OCI-LY1 (cell line): ENCODE measurements at regions not wholly inside any gene's neighbourhood (a gene's known extent, or its start where the extent isn't known, plus 50 kb on each side); places are given as distances from the start of the nearest gene placed in this dataset.

Experiments
- H2AFZ ChIP-seq: fragments of 200-600 bp; sonication (generic), shearing (Covaris generic); 2 replicates; pipeline ENCODE4 v1.6.0; 2014; ENCODE audit warnings: antibody characterized with exemption, mild to moderate bottlenecking, low read length
- H3F3A ChIP-seq: fragments of 200-600 bp; sonication (generic), shearing (Covaris generic); 2 replicates; pipeline ENCODE4 v1.6.0; 2014; ENCODE audit warnings: mild to moderate bottlenecking, antibody characterized with exemption, low read length, moderate library complexity; ENCODE audit not compliant: insufficient read depth
- H3K27ac ChIP-seq: fragments of 200-600 bp; sonication (generic); 2 replicates; pipeline ENCODE4 v1.5.1; 2014; ENCODE audit warnings: low read length, mixed run types, mild to moderate bottlenecking, low read depth; ENCODE audit not compliant: poor library complexity, severe bottlenecking
- H3K27me3 ChIP-seq: fragments of 200-600 bp; sonication (generic); 2 replicates; pipeline ENCODE4 v1.6.0; 2014; ENCODE audit warnings: antibody characterized with exemption, mild to moderate bottlenecking, low read length, moderate library complexity; ENCODE audit not compliant: insufficient read depth
- H3K36me3 ChIP-seq: fragments of 200-600 bp; sonication (generic); 2 replicates; pipeline ENCODE4 v1.6.1; 2014; ENCODE audit warnings: mild to moderate bottlenecking, antibody characterized with exemption, low read length, moderate library complexity, mixed read lengths; ENCODE audit not compliant: insufficient read depth
- H3K4me1 ChIP-seq: fragments of 200-600 bp; sonication (generic); 2 replicates; pipeline ENCODE4 v1.5.1; 2014; ENCODE audit warnings: mild to moderate bottlenecking, low read length, moderate library complexity; ENCODE audit not compliant: insufficient read depth, severe bottlenecking
- H3K4me2 ChIP-seq: fragments of 200-600 bp; sonication (generic), shearing (Covaris generic); 2 replicates; pipeline ENCODE4 v1.6.1; 2014; ENCODE audit warnings: low read length
- H3K4me3 ChIP-seq: fragments of 200-600 bp; sonication (generic); 2 replicates; pipeline ENCODE4 v1.5.1; 2014; ENCODE audit warnings: low read length, low read depth, mild to moderate bottlenecking, mixed read lengths; ENCODE audit not compliant: poor library complexity, severe bottlenecking
- H3K79me2 ChIP-seq: fragments of 200-600 bp; shearing (Covaris generic); 2 replicates; pipeline ENCODE4 v1.6.1; 2016; ENCODE audit warnings: mixed run types, low read length, mixed read lengths; ENCODE audit not compliant: insufficient read depth
- H3K9ac ChIP-seq: fragments of 200-600 bp; sonication (generic), shearing (Covaris generic); 2 replicates; pipeline ENCODE4 v1.6.1; 2014; ENCODE audit warnings: mild to moderate bottlenecking, low read length, mixed read lengths
- H3K9me2 ChIP-seq: fragments of 200-600 bp; sonication (generic), shearing (Covaris generic); 2 replicates; pipeline ENCODE4 v1.6.1; 2014; ENCODE audit warnings: low read depth, mild to moderate bottlenecking, low read length, mixed read lengths
- H3K9me3 ChIP-seq: fragments of 200-600 bp; shearing (Covaris generic); 2 replicates; pipeline ENCODE4 v1.6.1; 2014; ENCODE audit warnings: low read length, mixed read lengths
- H4K20me1 ChIP-seq: fragments of 200-600 bp; sonication (generic), shearing (Covaris generic); 2 replicates; pipeline ENCODE4 v1.6.0; 2016; ENCODE audit warnings: mild to moderate bottlenecking, low read length; ENCODE audit not compliant: insufficient read depth
- EZH2 ChIP-seq: fragments of 200-600 bp; sonication (generic), shearing (Covaris generic); IDR thresholded peaks from 2 replicates; pipeline ENCODE4 v1.8.0; 2017; ENCODE audit warnings: borderline replicate concordance, mixed run types, mild to moderate bottlenecking, antibody characterized with exemption, low read length, moderate library complexity, mixed read lengths
- TF ChIP-seq, protein P1 (sequence below): fragments of 200-600 bp; sonication (generic), shearing (Covaris generic); IDR thresholded peaks from 2 replicates; pipeline ENCODE4 v1.5.1; 2017; ENCODE audit warnings: mild to moderate bottlenecking, antibody characterized with exemption, low read length, moderate library complexity, mixed read lengths

DNA sequence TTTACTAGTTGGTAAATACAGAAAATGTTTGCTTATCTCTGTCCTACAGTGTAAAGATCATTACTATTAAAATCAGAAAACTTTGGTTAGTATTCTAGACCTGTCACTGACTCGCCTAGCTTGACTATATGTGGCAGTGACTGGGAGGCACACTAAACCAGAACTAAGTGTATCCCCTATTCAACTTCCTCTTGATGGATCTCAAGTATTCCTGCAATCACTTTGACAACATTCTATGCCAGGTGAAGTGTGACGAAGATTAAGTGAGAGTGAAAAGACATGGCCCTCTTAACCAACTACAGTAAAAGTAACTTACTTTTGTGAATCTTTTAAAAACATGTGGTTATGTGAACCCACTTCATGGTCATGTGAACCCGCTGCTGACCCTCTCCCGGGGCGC, 223.0 kb upstream of the ADAMTS5 start:
- TF ChIP-seq EZH2, result no peak
- TF ChIP-seq, protein P1, sequence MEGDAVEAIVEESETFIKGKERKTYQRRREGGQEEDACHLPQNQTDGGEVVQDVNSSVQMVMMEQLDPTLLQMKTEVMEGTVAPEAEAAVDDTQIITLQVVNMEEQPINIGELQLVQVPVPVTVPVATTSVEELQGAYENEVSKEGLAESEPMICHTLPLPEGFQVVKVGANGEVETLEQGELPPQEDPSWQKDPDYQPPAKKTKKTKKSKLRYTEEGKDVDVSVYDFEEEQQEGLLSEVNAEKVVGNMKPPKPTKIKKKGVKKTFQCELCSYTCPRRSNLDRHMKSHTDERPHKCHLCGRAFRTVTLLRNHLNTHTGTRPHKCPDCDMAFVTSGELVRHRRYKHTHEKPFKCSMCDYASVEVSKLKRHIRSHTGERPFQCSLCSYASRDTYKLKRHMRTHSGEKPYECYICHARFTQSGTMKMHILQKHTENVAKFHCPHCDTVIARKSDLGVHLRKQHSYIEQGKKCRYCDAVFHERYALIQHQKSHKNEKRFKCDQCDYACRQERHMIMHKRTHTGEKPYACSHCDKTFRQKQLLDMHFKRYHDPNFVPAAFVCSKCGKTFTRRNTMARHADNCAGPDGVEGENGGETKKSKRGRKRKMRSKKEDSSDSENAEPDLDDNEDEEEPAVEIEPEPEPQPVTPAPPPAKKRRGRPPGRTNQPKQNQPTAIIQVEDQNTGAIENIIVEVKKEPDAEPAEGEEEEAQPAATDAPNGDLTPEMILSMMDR, result no peak
- H3K79me2 ChIP-seq, result no peaks in the 10 kb centered on the region

DNA sequence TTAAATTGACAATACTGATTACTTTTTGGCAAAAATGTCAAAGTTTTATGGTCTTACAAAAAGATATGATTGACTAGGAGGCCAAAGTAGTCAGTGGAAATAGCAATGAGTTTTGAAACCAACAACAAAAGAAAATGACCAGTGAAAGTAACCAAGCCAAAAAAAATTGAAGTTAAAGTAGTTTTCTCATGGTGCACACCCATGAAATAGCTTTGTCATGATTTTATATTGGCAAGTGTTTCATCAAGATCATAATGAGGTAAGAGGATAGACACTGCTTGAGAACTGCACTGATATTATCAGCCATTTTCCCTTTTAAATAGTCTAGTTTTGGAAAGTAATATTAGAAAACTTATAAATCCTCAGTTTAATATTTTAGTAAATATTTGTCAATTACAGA, 206.2 kb upstream of the ADAMTS5 start:
- H3K9me3 ChIP-seq, result no peaks in the 10 kb centered on the region
- H3K27ac ChIP-seq, result no peak overlapping the region
- no peak for TF ChIP-seq EZH2
- TF ChIP-seq, protein P1, result no peak

More for the DNA sequence above, 223.0 kb upstream of the ADAMTS5 start:
- Histone ChIP-seq H3K27me3 (no peaks in the 10 kb centered on the region), H3K9ac (no peak overlapping the region), H3K4me1 (no peaks in the 10 kb centered on the region), H3F3A (no peaks in the 10 kb centered on the region), H3K36me3 (no peaks in the 10 kb centered on the region), H4K20me1 (no peaks in the 10 kb centered on the region; the same call in 1 of the 2 replicates), H3K9me3 (no peaks in the 10 kb centered on the region), H3K4me2 (no peak overlapping the region), H3K4me3 (no peak overlapping the region), H3K27ac (no peak overlapping the region), H2AFZ (no peak overlapping the region), H3K9me2 (no peaks in the 10 kb centered on the region)

GRCh38 chr21:27171707-27172106, 204.8 kb upstream of the ADAMTS5 start:
- TF ChIP-seq, protein P1, result no peak
- TF ChIP-seq EZH2, result no peak
- Histone ChIP-seq H3K4me3 (no peak overlapping the region), H3K4me2 (no peak overlapping the region), H4K20me1 (no peaks in the 10 kb centered on the region), H3K9ac (no peak overlapping the region), H3K27ac (no peak overlapping the region), H3K9me3 (no peaks in the 10 kb centered on the region), H3F3A (no peaks in the 10 kb centered on the region), H2AFZ (no peak overlapping the region), H3K27me3 (no peaks in the 10 kb centered on the region), H3K79me2 (no peaks in the 10 kb centered on the region), H3K4me1 (no peaks in the 10 kb centered on the region), H3K9me2 (no peaks in the 10 kb centered on the region), H3K36me3 (no peaks in the 10 kb centered on the region)

More for the DNA sequence above, 206.2 kb upstream of the ADAMTS5 start:
- Histone ChIP-seq H3K79me2 (no peaks in the 10 kb centered on the region), H3K36me3 (no peaks in the 10 kb centered on the region), H3K4me2 (no peak overlapping the region), H3K9me2 (no peaks in the 10 kb centered on the region), H2AFZ (no peak overlapping the region), H3F3A (no peaks in the 10 kb centered on the region), H4K20me1 (no peaks in the 10 kb centered on the region), H3K4me3 (no peak overlapping the region), H3K27me3 (no peaks in the 10 kb centered on the region), H3K4me1 (no peaks in the 10 kb centered on the region), H3K9ac (no peak overlapping the region)
